Activated CD8-positive, alpha-beta T cell treated with anti-CD3 and anti-CD28 coated beads for 36 hours (primary cell): ENCODE measurements at regions not wholly inside any gene's neighbourhood (a gene's known extent, or its start where the extent isn't known, plus 50 kb on each side); places are given as distances from the start of the nearest gene placed in this dataset.
A peak's percentile ranks its signal among the peaks of the same experiment; 100 is the strongest.

ENCODE experiments used
- ATAC-seq: fragments of 200-7000 bp; cut with Tn5 transposase; one replicate; pipeline ENCODE4 v1.10.0; 2021; ENCODE audit warnings: mild to moderate bottlenecking, moderate library complexity
- CTCF ChIA-PET: fragments of 350-600 bp; sonication (Branson Sonifier 250); formaldehyde crosslinking; loops from one replicate; lab custom pipeline; 2021; ENCODE audit warnings: antibody characterized with exemption; lab: Charles Lee
- POLR2A ChIA-PET: fragments of 350-600 bp; sonication (Branson Sonifier 250); formaldehyde crosslinking; loops from one replicate; lab custom pipeline; 2021; ENCODE audit warnings: antibody characterized with exemption; lab: Charles Lee
- DNase-seq: peaks from one replicate; pipeline ENCODE4 v3.0.0-alpha.2; 2020
- H3K27ac Mint-ChIP-seq: one replicate; pipeline ENCODE4 v1.8.0; 2021; ENCODE audit warnings: mild to moderate bottlenecking, mixed read lengths
- H3K27me3 Mint-ChIP-seq: one replicate; pipeline ENCODE4 v1.8.0; 2021; ENCODE audit warnings: mixed read lengths
- H3K36me3 Mint-ChIP-seq: one replicate; pipeline ENCODE4 v1.8.0; 2021; ENCODE audit warnings: low read depth, mixed read lengths
- H3K4me1 Mint-ChIP-seq: one replicate; pipeline ENCODE4 v1.8.0; 2021; ENCODE audit warnings: low read depth, mixed read lengths
- H3K4me3 Mint-ChIP-seq: one replicate; pipeline ENCODE4 v1.8.0; 2021; ENCODE audit warnings: mild to moderate bottlenecking, moderate library complexity, mixed read lengths
- H3K9me3 Mint-ChIP-seq: one replicate; pipeline ENCODE4 v1.8.0; 2021; ENCODE audit warnings: mixed read lengths
- CTCF ChIP-seq: fragments of 200-600 bp; IDR thresholded peaks from one replicate; pipeline ENCODE4 v1.8.0; 2022; ENCODE audit warnings: antibody characterized with exemption, mild to moderate bottlenecking
- intact Hi-C: fragments of 100-400 bp; cut with micrococcal nuclease; formaldehyde crosslinking; loops from one replicate; pipeline ENCODE4 v1.10.0; 2022

GRCh38 chr7:68043546-68043945 lies 1046.9 kb downstream of the TYW1 start:
- POLR2A ChIA-PET: no interaction called here
- H3K4me3 Mint-ChIP-seq: no peak overlapping the region
- no peak overlapping the region for H3K27ac Mint-ChIP-seq
- no peaks in the 10 kb centered on the region for H3K36me3 Mint-ChIP-seq
- H3K27me3 Mint-ChIP-seq: no peaks in the 10 kb centered on the region
- TF ChIP-seq CTCF: no peak
- intact Hi-C loops: no loop called here
- CTCF ChIA-PET: no interaction called here
- ATAC-seq (no peak), DNase-seq (no peak)
- H3K9me3 Mint-ChIP-seq: peaks cover 4% of the 10 kb centered on the region
- no peaks in the 10 kb centered on the region for H3K4me1 Mint-ChIP-seq

GRCh38 chr7:68050627-68051026 lies 1054.0 kb downstream of the TYW1 start:
- ChIA-PET CTCF (no interaction called here), POLR2A (no interaction called here)
- ATAC-seq (no peak), DNase-seq (no peak)
- no peak for TF ChIP-seq CTCF
- no peak overlapping the region for H3K27ac Mint-ChIP-seq
- no peak overlapping the region for H3K4me3 Mint-ChIP-seq
- no peaks in the 10 kb centered on the region for H3K27me3 Mint-ChIP-seq
- H3K36me3 Mint-ChIP-seq: no peaks in the 10 kb centered on the region
- intact Hi-C loops: no loop called here
- peaks cover 2% of the 10 kb centered on the region for H3K9me3 Mint-ChIP-seq
- H3K4me1 Mint-ChIP-seq: no peaks in the 10 kb centered on the region

GRCh38 chr7:68058014-68058413 lies 1061.4 kb downstream of the TYW1 start:
- Mint-ChIP-seq H3K27me3 (no peaks in the 10 kb centered on the region), H3K4me1 (no peaks in the 10 kb centered on the region), H3K36me3 (no peaks in the 10 kb centered on the region), H3K27ac (no peak overlapping the region), H3K9me3 (peaks cover 2% of the 10 kb centered on the region), H3K4me3 (no peak overlapping the region)
- intact Hi-C loops: no loop called here
- no peak for TF ChIP-seq CTCF
- ATAC-seq (no peak), DNase-seq (no peak)
- CTCF ChIA-PET: no interaction called here
- POLR2A ChIA-PET: no interaction called here

- Mint-ChIP-seq H3K27me3 (no peaks in the 10 kb centered on the region), H3K9me3 (peaks cover 4% of the 10 kb centered on the region), H3K36me3 (no peaks in the 10 kb centered on the region), H3K4me1 (no peaks in the 10 kb centered on the region), H3K4me3 (no peak overlapping the region), H3K27ac (no peak overlapping the region)
- peak; percentile 26 for TF ChIP-seq CTCF
- DNase-seq (no peak), ATAC-seq (no peak)
- intact Hi-C loops: no loop called here
- POLR2A ChIA-PET: no interaction called here
- CTCF ChIA-PET: no interaction called here
These were observed 1066.5 kb downstream of the TYW1 start for GRCh38 chr7:68063171-68063570.

- no peak for TF ChIP-seq CTCF
- Mint-ChIP-seq H3K9me3 (peaks cover 3% of the 10 kb centered on the region), H3K27me3 (no peaks in the 10 kb centered on the region), H3K36me3 (no peaks in the 10 kb centered on the region), H3K27ac (no peak overlapping the region), H3K4me3 (no peak overlapping the region), H3K4me1 (no peaks in the 10 kb centered on the region)
- intact Hi-C loops: no loop called here
- no peak for ATAC-seq
- DNase-seq: no peak
- ChIA-PET CTCF (no interaction called here), POLR2A (no interaction called here)
These were observed 1068.9 kb downstream of the TYW1 start for GRCh38 chr7:68065581-68065980.
